Chondrocyte (in vitro differentiated cells): ENCODE measurements at regions not wholly inside any gene's neighbourhood (a gene's known extent, or its start where the extent isn't known, plus 50 kb on each side); places are given as distances from the start of the nearest gene placed in this dataset.

Experiments
- DNase-seq: peaks from one replicate; pipeline ENCODE4 v3.0.0; 2021; ENCODE audit warnings: mixed read lengths, low spot score
- H3K27ac Mint-ChIP-seq: one replicate; pipeline ENCODE4 v1.8.0; 2021; ENCODE audit warnings: mild to moderate bottlenecking, moderate library complexity, mixed read lengths; ENCODE audit not compliant: unreplicated experiment
- H3K27me3 Mint-ChIP-seq: 2 replicates; pipeline ENCODE4 v1.8.0; 2021; ENCODE audit warnings: low read depth, mixed read lengths
- H3K36me3 Mint-ChIP-seq: 2 replicates; pipeline ENCODE4 v1.8.0; 2021; ENCODE audit warnings: low read depth, mixed read lengths
- H3K4me1 Mint-ChIP-seq: 2 replicates; pipeline ENCODE4 v1.8.0; 2021; ENCODE audit warnings: low read depth, mild to moderate bottlenecking, mixed read lengths
- H3K4me3 Mint-ChIP-seq: one replicate; pipeline ENCODE4 v1.8.0; 2021; ENCODE audit warnings: mild to moderate bottlenecking, moderate library complexity, mixed read lengths; ENCODE audit not compliant: unreplicated experiment
- H3K9me3 Mint-ChIP-seq: 2 replicates; pipeline ENCODE4 v1.8.0; 2021; ENCODE audit warnings: low read depth, mixed read lengths
- CTCF ChIP-seq: fragments of 200-600 bp; sonication (generic); IDR thresholded peaks from 2 replicates; pipeline ENCODE4 v1.5.0; 2021; ENCODE audit warnings: antibody characterized with exemption, mild to moderate bottlenecking, moderate library complexity

GRCh38 chrX:145553702-145554101 lies 263.9 kb upstream of the SLITRK2 start:
- Mint-ChIP-seq H3K9me3 (peaks cover 43% of the 10 kb centered on the region), H3K27me3 (no peaks in the 10 kb centered on the region), H3K27ac (no peak overlapping the region), H3K4me1 (no peaks in the 10 kb centered on the region), H3K36me3 (no peaks in the 10 kb centered on the region), H3K4me3 (no peak overlapping the region)
- DNase-seq, result no peak
- TF ChIP-seq CTCF, result no peak

GRCh38 chrX:145563159-145563558 lies 254.5 kb upstream of the SLITRK2 start:
- no peak overlapping the region for H3K4me3 Mint-ChIP-seq
- no peaks in the 10 kb centered on the region for H3K36me3 Mint-ChIP-seq
- peaks cover 48% of the 10 kb centered on the region for H3K9me3 Mint-ChIP-seq
- no peak for DNase-seq
- no peak overlapping the region for H3K27ac Mint-ChIP-seq
- TF ChIP-seq CTCF, result no peak
- no peaks in the 10 kb centered on the region for H3K4me1 Mint-ChIP-seq
- no peaks in the 10 kb centered on the region for H3K27me3 Mint-ChIP-seq

- no peaks in the 10 kb centered on the region for H3K4me1 Mint-ChIP-seq
- DNase-seq, result no peak
- no peak for TF ChIP-seq CTCF
- no peaks in the 10 kb centered on the region for H3K27me3 Mint-ChIP-seq
- H3K36me3 Mint-ChIP-seq, result no peaks in the 10 kb centered on the region
- H3K4me3 Mint-ChIP-seq, result no peak overlapping the region
- peaks cover 50% of the 10 kb centered on the region for H3K9me3 Mint-ChIP-seq
- no peak overlapping the region for H3K27ac Mint-ChIP-seq
Observed at GRCh38 chrX:145609951-145610511, 207.6 kb upstream of the SLITRK2 start.

GRCh38 chrX:145613894-145614293 lies 203.7 kb upstream of the SLITRK2 start:
- no peak for DNase-seq
- H3K9me3 Mint-ChIP-seq, result peaks cover 49% of the 10 kb centered on the region
- H3K4me1 Mint-ChIP-seq, result no peaks in the 10 kb centered on the region
- H3K27me3 Mint-ChIP-seq, result no peaks in the 10 kb centered on the region
- H3K36me3 Mint-ChIP-seq, result no peaks in the 10 kb centered on the region
- no peak overlapping the region for H3K27ac Mint-ChIP-seq
- no peak for TF ChIP-seq CTCF
- no peak overlapping the region for H3K4me3 Mint-ChIP-seq

- no peak for DNase-seq
- Mint-ChIP-seq H3K9me3 (peaks cover 24% of the 10 kb centered on the region), H3K27ac (no peak overlapping the region), H3K36me3 (no peaks in the 10 kb centered on the region), H3K27me3 (no peaks in the 10 kb centered on the region), H3K4me3 (no peak overlapping the region), H3K4me1 (no peaks in the 10 kb centered on the region)
- no peak for TF ChIP-seq CTCF
Observed at GRCh38 chrX:145620666-145621065, 197.0 kb upstream of the SLITRK2 start.
